GM19452 (cell line): ENCODE measurements at regions not wholly inside any gene's neighbourhood (a gene's known extent, or its start where the extent isn't known, plus 50 kb on each side); places are given as distances from the start of the nearest gene placed in this dataset.
"Not testable (repeated sequence)": the region's sequence is repeated elsewhere in the genome, so short reads cannot be mapped to it uniquely, and the experiment has no call there.

Experiments
- ATAC-seq: cut with Tn5 transposase; IDR thresholded peaks from one replicate; pipeline ENCODE4 v1.9.1; 2021; ENCODE audit not compliant: unreplicated experiment

DNA sequence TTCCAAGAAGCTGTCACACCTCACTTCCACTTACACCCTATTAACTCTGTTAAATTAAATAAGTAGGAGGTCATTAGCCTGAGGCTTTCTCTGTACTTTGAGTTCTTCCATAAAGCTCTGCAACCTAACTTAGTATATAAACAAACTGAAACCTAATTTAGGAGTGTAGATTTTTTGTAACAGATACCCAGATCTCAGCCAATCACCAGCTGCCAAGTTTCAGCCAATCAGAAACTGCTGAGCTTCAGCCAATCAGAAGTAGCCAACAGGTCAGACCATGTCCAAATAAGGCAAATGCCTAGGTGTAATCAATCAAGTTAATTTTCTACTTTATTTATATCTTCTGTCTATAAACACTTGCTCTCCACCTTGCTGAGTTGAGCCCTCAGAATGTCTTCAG is 142.7 kb upstream of the SULF2 start:
- ATAC-seq, result no peak

DNA sequence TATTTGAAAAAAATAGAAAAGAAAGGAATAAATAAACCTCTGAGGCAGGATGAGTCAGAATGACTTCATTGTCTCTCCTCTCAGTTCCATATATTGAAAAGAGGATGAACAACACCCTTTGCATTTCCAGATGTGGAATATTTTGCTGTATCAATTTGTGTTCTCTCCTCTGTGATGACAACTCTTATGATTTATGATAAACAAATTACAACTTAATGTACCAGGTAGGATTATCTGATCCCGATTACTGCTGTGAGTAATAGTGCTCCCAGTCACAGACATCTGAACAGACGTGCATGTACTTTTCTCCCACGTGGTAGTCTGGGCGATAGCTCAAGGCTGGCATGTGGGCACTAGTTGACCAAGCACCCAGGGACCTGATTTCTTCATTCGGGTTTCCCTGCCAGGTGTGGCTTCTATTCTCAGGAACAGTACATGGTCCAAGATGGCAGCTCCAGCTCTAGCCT is 142.1 kb upstream of the SULF2 start:
- no peak for ATAC-seq

DNA sequence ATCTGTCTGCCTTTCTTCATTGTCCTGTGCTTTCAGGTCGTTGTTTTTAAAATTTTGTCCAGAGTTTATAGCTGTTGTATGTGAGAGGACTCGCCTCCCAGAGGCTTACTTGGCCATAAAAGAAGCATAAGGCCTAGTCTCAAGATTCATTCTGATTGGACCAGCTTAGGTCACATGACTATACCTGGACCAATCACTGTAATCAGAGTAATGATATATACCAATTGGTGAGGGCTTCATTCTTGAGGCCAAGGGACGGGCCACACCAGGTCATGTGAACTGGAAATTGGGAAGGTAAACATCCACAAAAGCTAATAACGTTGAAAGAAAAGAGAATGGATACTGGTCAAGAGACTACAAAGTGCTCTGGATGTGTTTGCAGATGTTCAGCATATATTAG is 141.4 kb upstream of the SULF2 start:
- ATAC-seq, result no peak

DNA sequence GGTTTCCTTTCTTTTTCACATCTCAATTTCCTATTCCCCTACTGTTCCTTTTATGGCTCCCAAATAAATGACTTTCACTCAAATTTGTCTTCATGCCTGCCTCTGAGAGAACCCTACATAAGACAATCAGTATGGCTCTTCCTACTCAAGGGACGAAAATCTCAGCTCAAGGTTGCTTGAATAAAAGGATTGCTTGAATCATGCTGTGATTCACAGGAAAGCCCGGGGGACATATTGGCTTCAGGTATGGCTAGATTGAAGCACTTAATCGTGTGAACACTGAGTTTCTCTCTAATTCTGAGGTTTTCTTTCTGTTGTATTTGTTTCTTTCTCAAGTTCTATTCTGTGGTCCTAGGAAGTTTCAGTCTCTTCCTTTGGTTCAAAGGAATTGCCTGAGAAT is 140.3 kb upstream of the SULF2 start:
- ATAC-seq, result no peak

DNA sequence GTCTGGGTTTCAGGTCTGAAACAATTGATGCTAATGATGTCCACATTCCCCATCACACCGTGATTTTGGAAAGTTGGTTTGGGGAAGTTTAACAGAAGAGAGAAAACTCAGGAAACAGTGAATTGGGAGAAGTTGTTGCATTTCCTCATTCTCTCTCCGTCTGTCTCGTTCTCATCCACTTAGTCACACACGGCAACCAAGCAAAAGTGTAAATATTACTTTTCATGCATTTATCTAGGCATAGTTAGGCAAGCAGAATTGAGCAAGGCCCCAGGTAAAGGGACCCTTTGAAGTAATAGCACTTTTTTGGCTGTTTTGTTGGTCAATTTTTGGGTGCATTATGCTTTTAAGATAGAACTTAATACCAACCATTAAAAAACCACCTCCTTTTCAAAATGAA is 137.0 kb upstream of the SULF2 start:
- ATAC-seq, result no peak

DNA sequence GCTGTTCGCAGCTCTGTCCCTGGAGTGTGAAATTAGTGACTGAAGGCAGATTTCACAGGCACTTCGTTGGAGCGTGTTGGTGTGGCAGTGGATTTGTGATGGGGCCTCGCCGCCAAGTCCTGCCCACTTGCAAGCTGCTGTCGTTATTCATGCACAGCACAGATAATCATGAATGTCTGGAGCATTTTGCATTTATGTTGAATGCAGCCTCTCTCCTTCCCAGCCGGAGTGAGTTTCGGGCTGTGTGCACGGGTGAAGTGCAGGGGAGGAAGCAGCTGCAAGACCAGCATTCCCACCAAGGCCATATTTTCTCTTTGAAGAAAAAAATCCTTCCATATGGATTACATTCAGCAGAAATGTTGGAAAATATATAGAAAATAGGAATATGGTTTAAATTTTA is 136.5 kb upstream of the SULF2 start:
- ATAC-seq, result not testable (repeated sequence)

DNA sequence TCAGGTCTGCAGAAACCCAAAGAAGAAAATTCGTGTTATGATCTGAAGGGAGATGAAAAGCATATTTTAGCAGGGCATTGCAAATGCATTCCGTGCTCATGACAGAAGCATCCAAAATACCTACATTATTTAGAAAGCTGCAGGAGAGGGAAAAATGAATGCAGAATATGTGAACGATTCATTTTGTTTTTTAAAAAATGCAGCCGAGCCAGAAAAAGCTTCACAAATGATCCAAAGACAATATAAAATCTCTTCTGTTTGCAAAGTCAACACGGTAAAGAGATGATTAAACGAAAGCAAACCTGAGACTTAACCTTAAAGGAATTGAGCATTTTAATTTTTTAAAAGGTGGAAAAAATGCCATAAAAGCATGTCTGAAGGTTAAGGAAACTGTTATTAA is 136.1 kb upstream of the SULF2 start:
- ATAC-seq, result no peak

DNA sequence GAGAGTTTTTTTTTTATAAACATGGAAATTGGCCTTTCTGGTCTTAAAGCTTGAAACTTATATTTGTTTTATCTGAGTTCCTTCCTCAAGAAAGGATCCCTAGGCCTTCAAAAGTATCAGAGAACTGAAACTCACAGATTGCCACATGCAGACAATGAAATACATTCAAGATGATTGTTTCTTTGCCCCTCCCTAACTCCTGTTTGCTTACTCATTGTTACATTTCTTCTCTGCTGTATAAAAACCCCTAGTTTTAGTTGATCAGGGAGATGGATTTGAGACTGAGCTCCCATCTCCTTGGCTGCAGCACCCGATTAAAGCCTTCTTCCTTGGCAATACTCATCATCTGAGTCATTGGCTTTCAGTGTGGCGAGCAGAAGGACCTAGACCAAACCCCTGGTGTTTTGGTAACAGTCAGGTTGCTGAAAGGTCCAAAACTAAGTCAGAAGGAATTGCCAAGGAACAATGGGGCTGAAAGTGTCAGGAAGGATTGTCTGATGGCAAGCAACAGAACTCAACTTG is 132.3 kb upstream of the SULF2 start:
- no peak for ATAC-seq

DNA sequence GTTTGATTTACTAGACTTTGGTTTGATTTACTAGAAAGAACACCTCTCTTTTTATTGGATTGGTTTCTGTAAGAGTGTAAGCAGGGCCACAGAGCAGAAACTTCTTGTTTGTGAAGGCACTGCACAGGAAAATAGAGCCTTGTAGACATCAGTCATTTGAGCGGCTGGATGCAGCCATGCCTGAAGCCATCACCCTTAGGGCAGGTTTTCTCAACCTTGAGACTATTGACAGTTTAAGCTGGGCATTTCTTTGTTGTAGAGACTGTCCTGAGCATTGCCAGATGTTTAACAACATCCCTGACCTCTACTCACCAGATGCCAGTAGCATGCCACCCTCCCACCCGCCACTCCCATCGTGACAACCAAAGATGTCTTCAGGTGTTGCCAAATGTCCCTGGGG is 130.2 kb upstream of the SULF2 start:
- no peak for ATAC-seq

DNA sequence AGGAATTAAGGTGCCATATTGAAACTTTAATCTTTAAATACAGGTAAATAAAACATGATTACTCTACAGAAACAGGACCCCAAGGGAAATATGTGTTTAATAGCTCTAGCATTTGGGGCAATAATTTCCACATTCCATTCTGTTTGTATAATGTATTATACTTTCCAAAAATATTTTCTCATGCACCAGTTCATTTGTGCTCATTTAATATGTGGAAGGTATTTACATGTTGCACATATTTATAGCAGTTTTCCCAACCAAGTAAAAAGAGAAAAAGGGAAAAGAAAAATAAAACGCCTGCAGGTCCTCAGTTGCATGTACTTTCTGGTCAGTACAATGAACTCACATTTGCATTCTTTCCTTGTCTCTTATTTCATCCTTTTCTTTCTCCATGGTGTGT is 129.5 kb upstream of the SULF2 start:
- no peak for ATAC-seq

DNA sequence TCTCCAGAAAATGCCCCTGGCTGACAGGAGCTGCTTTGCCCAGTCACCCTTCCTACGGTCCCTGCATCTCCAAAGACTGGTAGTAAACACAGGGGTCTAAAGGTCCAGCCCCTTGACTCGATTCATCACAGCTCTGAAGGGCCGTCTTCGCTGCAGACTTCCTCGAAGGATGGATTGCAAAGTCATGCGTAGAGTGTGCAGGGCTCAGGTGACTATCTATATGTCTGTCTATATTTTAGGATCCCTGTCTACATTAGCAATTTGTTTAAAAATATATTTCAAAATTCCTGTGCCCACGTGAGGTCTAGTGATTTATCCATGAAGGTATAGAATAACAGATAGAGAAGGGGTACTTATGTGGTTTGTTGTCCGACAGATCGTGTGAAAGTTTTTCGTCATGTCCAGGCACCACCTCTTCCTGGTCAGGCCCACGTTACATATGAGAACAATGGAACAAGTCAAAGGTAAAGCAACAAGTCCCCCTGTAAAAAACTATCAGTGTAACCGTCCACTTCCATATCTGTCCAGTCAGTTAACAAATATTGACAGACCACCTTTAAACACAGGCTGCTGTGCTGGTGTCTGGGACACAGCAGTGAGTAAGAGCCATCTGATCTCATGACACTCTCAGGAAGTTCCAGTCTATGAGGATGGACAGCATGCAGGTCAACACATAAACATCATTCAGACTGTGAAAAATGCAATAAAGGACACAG is 127.7 kb upstream of the SULF2 start:
- ATAC-seq, result not testable (repeated sequence)

DNA sequence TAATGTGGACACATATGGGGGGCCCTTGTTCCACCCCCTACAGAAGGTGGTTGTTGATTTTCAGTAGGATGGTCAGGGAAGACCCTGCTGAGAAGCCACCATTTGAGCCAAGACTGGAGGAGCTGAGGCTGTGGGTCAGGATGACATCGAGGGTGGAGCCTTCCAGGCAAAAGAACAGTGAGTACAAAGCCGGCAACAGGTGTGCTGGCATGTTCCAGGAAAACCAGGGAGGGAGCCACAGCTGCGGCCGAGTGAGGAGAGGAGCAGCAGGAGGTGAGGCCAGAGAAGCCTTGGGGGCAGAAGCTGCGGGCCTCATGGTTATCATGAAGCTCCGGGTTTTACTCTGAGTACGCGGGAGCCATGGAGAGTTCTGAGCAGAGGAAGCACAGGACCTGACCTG is 126.9 kb upstream of the SULF2 start:
- not testable (repeated sequence) for ATAC-seq

DNA sequence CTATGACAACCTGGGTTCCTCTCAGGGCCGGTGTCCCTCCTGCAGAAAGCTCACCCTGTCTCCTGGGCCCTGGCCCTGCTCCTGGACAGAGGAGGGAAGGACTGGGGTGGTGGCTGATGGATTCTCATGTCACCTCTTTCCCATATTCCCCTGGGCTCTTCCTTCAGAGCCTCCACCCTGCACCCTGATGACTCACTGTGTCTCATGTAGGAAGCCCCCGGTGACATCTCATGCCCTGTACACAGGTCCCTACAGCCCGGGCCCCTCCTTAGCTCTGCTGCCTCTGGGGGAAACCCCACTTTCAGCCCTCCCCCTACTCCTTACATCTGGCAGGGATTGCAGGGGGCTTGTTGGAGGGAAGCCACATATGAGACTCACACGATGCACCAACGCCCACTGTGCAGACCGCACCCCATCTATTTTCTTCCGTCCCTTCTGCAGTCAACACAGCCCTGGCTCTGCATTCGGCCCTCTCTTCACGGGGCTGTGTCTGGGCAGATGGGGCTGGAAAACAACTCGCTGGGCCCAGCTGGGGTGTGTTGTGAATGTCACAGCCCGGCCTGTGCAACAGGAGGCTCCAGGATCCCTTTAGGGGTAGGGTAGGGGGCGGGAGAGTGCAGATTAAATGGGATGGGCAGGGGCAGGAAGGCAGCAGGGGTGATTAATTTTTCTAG is 124.6 kb upstream of the SULF2 start:
- not testable (repeated sequence) for ATAC-seq

DNA sequence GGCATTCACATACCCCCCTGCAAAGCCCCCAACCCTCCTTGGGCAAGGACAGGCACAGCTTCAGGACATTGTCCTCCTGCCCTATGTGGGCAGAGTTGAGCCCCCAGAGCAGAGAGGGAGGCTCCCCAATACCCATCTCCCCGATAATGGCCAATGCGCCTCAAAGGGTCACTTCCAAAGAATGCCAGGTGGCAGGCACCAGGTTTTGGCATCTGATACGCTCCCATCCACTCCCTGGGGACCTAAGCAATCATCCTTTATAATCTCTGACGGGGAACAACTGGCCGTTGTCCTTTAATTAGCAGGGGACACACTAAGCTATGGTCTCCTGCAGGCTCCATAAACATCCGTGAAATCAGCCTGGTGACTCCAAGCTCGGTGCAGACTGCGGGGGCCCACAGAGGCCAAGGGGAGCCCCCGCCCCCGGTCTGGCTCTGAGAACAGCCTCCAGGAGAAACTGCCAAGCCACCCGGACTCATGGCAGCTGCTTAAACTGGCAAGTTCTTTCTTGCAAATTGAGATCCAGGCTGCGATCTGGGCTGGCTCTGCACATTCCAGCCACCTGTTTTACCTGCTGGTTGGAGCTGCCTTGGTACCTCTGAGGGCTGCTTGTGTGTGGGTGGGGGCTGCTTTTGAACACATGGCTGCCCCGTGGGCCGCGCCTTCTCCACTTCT is 123.2 kb upstream of the SULF2 start:
- ATAC-seq, result not testable (repeated sequence)

DNA sequence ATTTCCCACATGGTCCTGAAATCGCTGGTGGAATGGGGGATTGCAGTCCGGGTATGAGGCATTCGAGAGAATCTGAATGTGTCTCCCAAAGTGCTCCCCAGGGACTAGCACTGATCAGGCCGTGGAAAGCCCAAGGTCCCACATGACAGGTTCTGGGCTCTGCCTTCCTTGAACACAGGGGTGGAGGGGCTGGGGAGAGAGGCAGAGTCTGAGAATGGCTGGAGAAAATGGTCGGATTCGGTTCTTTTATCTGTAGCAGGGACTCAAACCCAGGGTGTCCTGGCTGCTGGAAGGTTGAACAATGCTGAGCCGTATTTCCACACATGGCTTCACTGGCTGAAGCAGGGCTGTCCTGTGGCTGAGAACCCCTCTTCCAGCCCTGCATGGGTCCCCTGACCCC is 122.7 kb upstream of the SULF2 start:
- ATAC-seq, result not testable (repeated sequence)

DNA sequence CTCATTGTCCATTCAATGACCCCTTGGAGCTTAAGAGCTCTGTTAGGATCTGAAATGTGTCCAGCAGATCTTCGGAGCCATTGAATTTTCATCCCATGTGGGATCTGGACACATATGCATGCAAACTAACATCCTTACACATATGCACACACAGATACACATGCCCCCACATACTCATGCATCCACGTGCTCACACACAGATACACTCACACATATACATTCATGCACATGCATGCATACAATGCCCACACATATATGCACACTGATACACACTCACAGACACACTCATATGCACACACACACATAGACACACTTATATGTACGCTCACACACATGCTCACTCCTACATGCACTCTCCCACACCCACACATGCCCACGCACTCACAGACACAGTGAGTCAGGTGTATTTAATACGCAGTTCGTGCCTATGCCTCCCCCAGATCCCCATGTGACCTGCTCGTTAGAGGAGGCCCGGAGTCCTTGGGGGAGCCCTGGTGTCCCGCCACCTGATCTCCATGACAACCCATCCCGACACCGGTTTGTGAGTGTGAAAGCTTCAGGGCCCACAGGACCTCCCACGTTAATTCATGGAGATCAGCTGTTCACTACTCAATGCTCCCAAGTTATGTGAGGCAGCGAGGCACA is 121.9 kb upstream of the SULF2 start:
- no peak for ATAC-seq

DNA sequence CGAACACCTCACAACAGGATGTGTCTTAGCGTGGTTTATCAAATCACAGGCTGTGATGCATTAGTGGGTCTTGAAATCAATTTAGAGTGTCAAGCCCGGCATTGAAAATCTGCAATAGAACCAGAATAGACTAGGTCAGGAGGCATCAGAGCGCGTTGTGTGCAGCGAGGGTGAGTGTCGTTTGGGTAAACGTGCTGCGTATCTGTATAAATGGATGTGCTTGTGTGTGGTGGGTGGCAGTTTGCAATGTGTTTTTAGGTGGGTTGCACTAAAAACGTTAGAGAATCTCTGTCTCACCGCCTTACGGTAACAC is 121.0 kb upstream of the SULF2 start:
- ATAC-seq, result no peak

DNA sequence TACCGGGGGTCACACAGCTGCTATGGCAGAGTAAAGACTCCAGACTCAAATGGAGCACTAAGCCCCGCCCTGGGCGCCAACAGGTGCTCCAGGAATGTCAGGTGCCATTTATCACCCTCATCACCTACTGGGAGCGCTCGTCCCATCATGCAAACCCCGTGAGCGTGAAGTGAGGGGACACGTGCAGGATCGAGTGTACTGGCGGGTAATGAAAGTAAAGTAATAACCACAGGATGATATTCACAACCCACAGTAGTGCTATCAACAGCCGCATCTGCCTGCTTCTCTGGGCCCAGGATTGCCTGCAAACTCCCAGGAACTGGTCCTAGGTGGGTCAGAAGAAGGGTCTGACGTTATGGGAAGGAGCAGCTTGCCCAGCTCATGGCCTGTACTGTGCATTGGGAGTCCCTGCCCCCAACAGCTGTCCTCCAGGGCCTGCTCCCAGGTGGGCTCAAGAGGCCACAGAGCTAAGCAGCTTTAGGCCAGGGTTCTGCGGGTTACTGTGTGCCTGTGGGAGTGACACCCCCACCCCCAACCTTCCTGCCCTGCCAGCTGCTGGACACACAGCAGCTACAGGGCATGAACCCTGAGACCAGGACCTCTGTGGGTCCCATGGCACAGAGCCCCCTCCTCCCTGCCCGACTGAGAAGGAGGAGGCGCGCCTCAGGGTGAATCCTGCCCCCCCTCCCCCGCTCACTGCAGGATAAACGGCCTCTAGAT is 120.5 kb upstream of the SULF2 start:
- no peak for ATAC-seq

DNA sequence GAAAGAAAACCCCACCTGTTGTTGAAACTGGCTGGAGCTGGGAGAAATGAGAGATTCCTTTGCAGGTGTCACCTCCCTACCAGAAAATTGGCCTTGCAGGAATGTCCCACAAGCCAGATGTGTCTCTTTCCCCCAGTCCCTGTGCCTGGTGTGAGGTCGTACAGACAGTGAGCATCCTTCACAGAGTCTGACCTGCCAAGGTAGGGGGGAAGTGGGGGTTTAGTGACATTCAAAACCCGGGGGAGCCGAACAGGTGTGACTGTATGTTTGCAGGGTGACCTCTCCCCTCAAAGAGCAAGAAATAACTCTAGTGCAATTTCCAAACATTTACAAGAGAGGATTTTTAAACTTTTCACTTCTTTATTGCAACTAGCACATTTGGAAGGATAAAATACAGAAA is 117.7 kb upstream of the SULF2 start:
- not testable (repeated sequence) for ATAC-seq

DNA sequence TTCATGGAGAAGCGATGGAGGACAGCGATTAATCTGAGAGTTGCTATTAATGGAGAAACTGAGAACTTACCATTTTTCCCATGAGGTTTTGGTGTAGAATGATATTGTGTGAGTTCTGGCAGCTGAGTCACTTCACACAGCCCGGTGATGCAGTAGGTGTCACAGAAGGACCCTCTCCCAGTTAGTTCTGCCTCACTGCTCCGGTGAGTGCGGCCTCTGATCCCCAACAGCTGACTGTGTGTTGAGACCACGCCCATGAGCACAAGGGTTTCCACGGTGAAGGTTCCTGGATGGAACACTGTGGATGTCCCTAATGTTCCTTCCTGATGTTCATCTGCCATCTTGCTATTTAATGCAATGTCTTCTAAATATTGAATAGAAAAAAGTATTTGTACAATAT is 114.0 kb upstream of the SULF2 start:
- not testable (repeated sequence) for ATAC-seq

DNA sequence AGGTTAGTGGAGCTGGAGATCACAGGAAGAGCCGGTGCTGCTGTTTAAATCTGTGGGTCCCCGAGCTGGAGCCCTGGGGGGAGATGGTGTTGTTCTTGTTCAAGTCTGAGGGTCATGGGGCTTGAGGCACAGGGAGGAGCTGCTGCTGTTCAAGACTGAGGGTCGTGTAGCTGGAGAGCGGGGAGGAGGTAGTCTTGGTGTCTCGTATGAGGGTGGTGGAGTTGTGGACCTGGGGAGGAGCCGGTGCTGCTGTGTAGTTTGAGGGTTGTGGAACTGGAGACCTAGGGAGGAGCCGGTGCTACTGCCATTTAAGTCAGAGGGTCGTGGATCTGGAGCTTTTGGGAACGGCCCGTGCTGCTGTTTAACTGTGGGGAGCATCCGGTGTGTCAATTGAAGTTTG is 112.2 kb upstream of the SULF2 start:
- ATAC-seq, result no peak
